C4-2B (cell line): ENCODE measurements at regions not wholly inside any gene's neighbourhood (a gene's known extent, or its start where the extent isn't known, plus 50 kb on each side); places are given as distances from the start of the nearest gene placed in this dataset.

Experiments
- H3K27ac ChIP-seq: fragments of 450-650 bp; 2 replicates; pipeline ENCODE4 v1.5.1; 2017
- CTCF ChIP-seq: fragments of 450-650 bp; conservative IDR thresholded peaks from 2 replicates; pipeline ENCODE4 v1.5.1; 2017; ENCODE audit warnings: mild to moderate bottlenecking
- ZFX ChIP-seq: fragments of 450-650 bp; IDR thresholded peaks from 2 replicates; pipeline ENCODE4 v1.6.1; 2017

- no peak overlapping the region for H3K27ac ChIP-seq
- no peak for TF ChIP-seq ZFX
- no peak for TF ChIP-seq CTCF
Measured at GRCh38 chr3:43962043-43962442, 271.3 kb downstream of the ABHD5 start.

- no peak for TF ChIP-seq CTCF
- TF ChIP-seq ZFX, result no peak
- no peak overlapping the region for H3K27ac ChIP-seq
Measured at GRCh38 chr3:43963208-43963607, 272.5 kb downstream of the ABHD5 start.

GRCh38 chr3:43964640-43965039 lies 273.9 kb downstream of the ABHD5 start:
- no peak overlapping the region for H3K27ac ChIP-seq
- TF ChIP-seq ZFX (no peak), CTCF (no peak)

GRCh38 chr3:43965656-43966055 lies 274.9 kb downstream of the ABHD5 start:
- no peak overlapping the region for H3K27ac ChIP-seq
- no peak for TF ChIP-seq CTCF
- no peak for TF ChIP-seq ZFX

GRCh38 chr3:43966126-43966525 lies 275.4 kb downstream of the ABHD5 start:
- H3K27ac ChIP-seq, result no peak overlapping the region
- no peak for TF ChIP-seq CTCF
- TF ChIP-seq ZFX, result no peak

GRCh38 chr3:43966530-43966929 lies 275.2 kb upstream of the TOPAZ1 start:
- TF ChIP-seq CTCF (no peak), ZFX (no peak)
- H3K27ac ChIP-seq, result no peak overlapping the region

GRCh38 chr3:43968465-43968864 lies 273.2 kb upstream of the TOPAZ1 start:
- TF ChIP-seq CTCF, result no peak
- no peak for TF ChIP-seq ZFX
- no peak overlapping the region for H3K27ac ChIP-seq
